CD4-positive, alpha-beta T cell (primary cell): ENCODE measurements at regions not wholly inside any gene's neighbourhood (a gene's known extent, or its start where the extent isn't known, plus 50 kb on each side); places are given as distances from the start of the nearest gene placed in this dataset.

Source experiments
- ATAC-seq: fragments of 200-7000 bp; cut with Tn5 transposase; one replicate; pipeline ENCODE4 v1.10.0; 2022; ENCODE audit warnings: mild to moderate bottlenecking; ENCODE audit not compliant: poor library complexity
- CTCF ChIA-PET: fragments of 350-600 bp; sonication (Branson Sonifier 250); formaldehyde crosslinking; loops from one replicate; lab custom pipeline; 2021; ENCODE audit warnings: antibody characterized with exemption, inconsistent platforms; lab: Charles Lee
- POLR2A ChIA-PET: fragments of 350-600 bp; sonication (Branson Sonifier 250); formaldehyde crosslinking; loops from one replicate; lab custom pipeline; 2021; ENCODE audit warnings: antibody characterized with exemption, inconsistent platforms; lab: Charles Lee
- DNase-seq, 14 experiments: peaks; one replicate each; pipeline ENCODE4 v3.0.0-alpha.2; 2013 to 2020; ENCODE audit warnings: mixed read lengths in 2 of 14
- H3K27ac ChIP-seq, 2 donors: one replicate each; pipeline versions ENCODE4 v1.5.1 to v1.7.0; 2013; ENCODE audit warnings: low read length in 2 of 2, low read depth in 1 of 2, mild to moderate bottlenecking in 1 of 2
- H3K27me3 ChIP-seq, 2 experiments: 1 replicate in 1 of 2; 2 replicates in 1 of 2; pipeline versions ENCODE4 v1.6.1 to v1.7.0; 2013; ENCODE audit warnings: low read length in 2 of 2, control low read depth in 1 of 2, mild to moderate bottlenecking in 1 of 2, moderate library complexity in 1 of 2; ENCODE audit not compliant: insufficient read depth in 2 of 2, control insufficient read depth in 1 of 2
- H3K36me3 ChIP-seq: one replicate; pipeline ENCODE4 v1.6.1; 2013; ENCODE audit warnings: low read length, control low read depth; ENCODE audit not compliant: insufficient read depth
- H3K4me1 ChIP-seq: one replicate; pipeline ENCODE4 v1.6.1; 2013; ENCODE audit warnings: low read length, control low read depth; ENCODE audit not compliant: insufficient read depth
- H3K4me3 ChIP-seq: one replicate; pipeline ENCODE4 v1.5.1; 2013; ENCODE audit warnings: mild to moderate bottlenecking, low read length, moderate library complexity
- H3K9me3 ChIP-seq, 2 experiments: 1 replicate in 1 of 2; 2 replicates in 1 of 2; pipeline versions ENCODE4 v1.6.1 to v1.7.0; 2013; ENCODE audit warnings: low read length in 2 of 2, mild to moderate bottlenecking in 2 of 2, control low read depth in 1 of 2, moderate library complexity in 1 of 2; ENCODE audit not compliant: control insufficient read depth in 1 of 2, insufficient read depth in 1 of 2
- H3K27ac Mint-ChIP-seq: one replicate; pipeline ENCODE4 v1.8.0; 2020; ENCODE audit warnings: mixed read lengths
- H3K27me3 Mint-ChIP-seq: one replicate; pipeline ENCODE4 v1.8.0; 2021; ENCODE audit warnings: mixed read lengths
- H3K36me3 Mint-ChIP-seq: one replicate; pipeline ENCODE4 v1.8.0; 2021; ENCODE audit warnings: low read depth, mixed read lengths
- H3K4me1 Mint-ChIP-seq: one replicate; pipeline ENCODE4 v1.8.0; 2021; ENCODE audit warnings: low read depth, mixed read lengths
- H3K4me3 Mint-ChIP-seq: one replicate; pipeline ENCODE4 v1.8.0; 2020; ENCODE audit warnings: mild to moderate bottlenecking, mixed read lengths
- H3K9me3 Mint-ChIP-seq: one replicate; pipeline ENCODE4 v1.8.0; 2020; ENCODE audit warnings: mixed read lengths
- CTCF ChIP-seq: fragments of 200-600 bp; IDR thresholded peaks from one replicate; pipeline ENCODE4 v1.8.0; 2022; ENCODE audit warnings: antibody characterized with exemption, mild to moderate bottlenecking
- intact Hi-C, 2 experiments: fragments of 100-400 bp; cut with DNase I in 1 of 2; cut with micrococcal nuclease in 1 of 2; formaldehyde crosslinking; loops; one replicate each; pipeline versions ENCODE4 v1.15.1 to v1.9.0; 2023 to 2025; cut with DNase I, micrococcal nuclease

- DNase-seq: no peak
- ChIA-PET CTCF (no interaction called here), POLR2A (no interaction called here)
- H3K36me3 Mint-ChIP-seq: no peaks in the 10 kb centered on the region
- no peaks in the 10 kb centered on the region for H3K4me1 ChIP-seq
- no peaks in the 10 kb centered on the region for H3K27me3 ChIP-seq
- peaks cover 0 to 3% of the 10 kb centered on the region in 2 experiments for H3K9me3 ChIP-seq
- no peaks in the 10 kb centered on the region for H3K27me3 Mint-ChIP-seq
- H3K27ac Mint-ChIP-seq: no peak overlapping the region
- H3K36me3 ChIP-seq: no peaks in the 10 kb centered on the region
- H3K27ac ChIP-seq: no peak overlapping the region
- no peak for TF ChIP-seq CTCF
- intact Hi-C loops: no loop called here
- H3K4me1 Mint-ChIP-seq: no peaks in the 10 kb centered on the region
- no peaks in the 10 kb centered on the region for H3K9me3 Mint-ChIP-seq
- no peak for ATAC-seq
- no peak overlapping the region for H3K4me3 Mint-ChIP-seq
- H3K4me3 ChIP-seq: no peak overlapping the region
Observed at GRCh38 chr5:89443508-89443907, 560.5 kb upstream of the MEF2C start.

DNA sequence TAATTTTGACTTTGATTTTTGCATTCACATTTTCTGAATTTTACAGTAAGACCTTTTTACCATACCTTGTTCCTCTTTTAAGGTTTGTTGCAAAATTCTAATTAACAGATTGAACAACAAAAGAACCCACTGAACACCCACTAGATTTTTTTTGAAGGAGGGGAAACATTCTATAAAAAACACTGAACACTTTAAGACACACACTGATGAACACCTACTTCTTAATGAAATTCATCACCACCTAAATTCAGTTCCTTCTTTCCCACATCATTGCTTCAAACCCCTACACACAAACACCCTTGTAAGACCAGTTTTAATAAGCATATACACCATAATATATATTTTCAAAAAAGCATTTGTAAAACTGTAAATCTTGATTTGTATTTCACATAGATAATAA lies 559.0 kb upstream of the MEF2C start:
- Mint-ChIP-seq H3K4me3 (no peak overlapping the region), H3K9me3 (no peaks in the 10 kb centered on the region), H3K36me3 (no peaks in the 10 kb centered on the region), H3K4me1 (no peaks in the 10 kb centered on the region), H3K27ac (no peak overlapping the region), H3K27me3 (no peaks in the 10 kb centered on the region)
- Histone ChIP-seq H3K36me3 (no peaks in the 10 kb centered on the region), H3K4me1 (no peaks in the 10 kb centered on the region), H3K27ac (no peak overlapping the region), H3K27me3 (no peaks in the 10 kb centered on the region), H3K4me3 (no peak overlapping the region), H3K9me3 (peaks cover 0 to 3% of the 10 kb centered on the region in 2 experiments)
- no peak for TF ChIP-seq CTCF
- CTCF ChIA-PET: no interaction called here
- ATAC-seq (no peak), DNase-seq (no peak)
- intact Hi-C loops: no loop called here
- POLR2A ChIA-PET: no interaction called here

- intact Hi-C loops: no loop called here
- no peak for ATAC-seq
Observed at GRCh38 chr5:89440670-89441069, 557.7 kb upstream of the MEF2C start.

More at GRCh38 chr5:89440670-89441069, 557.7 kb upstream of the MEF2C start:
- Histone ChIP-seq H3K27me3 (no peaks in the 10 kb centered on the region), H3K4me1 (no peaks in the 10 kb centered on the region), H3K9me3 (peaks cover 0 to 3% of the 10 kb centered on the region in 2 experiments), H3K27ac (no peak overlapping the region), H3K36me3 (no peaks in the 10 kb centered on the region), H3K4me3 (no peak overlapping the region)
- Mint-ChIP-seq H3K27ac (no peak overlapping the region), H3K4me3 (no peak overlapping the region), H3K9me3 (no peaks in the 10 kb centered on the region), H3K4me1 (no peaks in the 10 kb centered on the region), H3K36me3 (no peaks in the 10 kb centered on the region), H3K27me3 (no peaks in the 10 kb centered on the region)
- no peak for DNase-seq
- CTCF ChIA-PET: no interaction called here
- POLR2A ChIA-PET: no interaction called here
- TF ChIP-seq CTCF: no peak
